B cell (primary cell): ENCODE measurements at regions not wholly inside any gene's neighbourhood (a gene's known extent, or its start where the extent isn't known, plus 50 kb on each side); places are given as distances from the start of the nearest gene placed in this dataset.

Experiments
- EZH2 ChIP-seq: IDR thresholded peaks from 2 replicates; pipeline ENCODE4 v1.6.1; 2012; ENCODE audit warnings: borderline replicate concordance, low read depth, mild to moderate bottlenecking, moderate library complexity, low read length; ENCODE audit not compliant: insufficient read depth, poor library complexity, severe bottlenecking
- TF ChIP-seq, protein P1 (sequence below): fragments of 200-600 bp; IDR thresholded peaks from one replicate; pipeline ENCODE4 v1.8.0; 2022; ENCODE audit warnings: antibody characterized with exemption, mild to moderate bottlenecking

- TF ChIP-seq, protein P1, sequence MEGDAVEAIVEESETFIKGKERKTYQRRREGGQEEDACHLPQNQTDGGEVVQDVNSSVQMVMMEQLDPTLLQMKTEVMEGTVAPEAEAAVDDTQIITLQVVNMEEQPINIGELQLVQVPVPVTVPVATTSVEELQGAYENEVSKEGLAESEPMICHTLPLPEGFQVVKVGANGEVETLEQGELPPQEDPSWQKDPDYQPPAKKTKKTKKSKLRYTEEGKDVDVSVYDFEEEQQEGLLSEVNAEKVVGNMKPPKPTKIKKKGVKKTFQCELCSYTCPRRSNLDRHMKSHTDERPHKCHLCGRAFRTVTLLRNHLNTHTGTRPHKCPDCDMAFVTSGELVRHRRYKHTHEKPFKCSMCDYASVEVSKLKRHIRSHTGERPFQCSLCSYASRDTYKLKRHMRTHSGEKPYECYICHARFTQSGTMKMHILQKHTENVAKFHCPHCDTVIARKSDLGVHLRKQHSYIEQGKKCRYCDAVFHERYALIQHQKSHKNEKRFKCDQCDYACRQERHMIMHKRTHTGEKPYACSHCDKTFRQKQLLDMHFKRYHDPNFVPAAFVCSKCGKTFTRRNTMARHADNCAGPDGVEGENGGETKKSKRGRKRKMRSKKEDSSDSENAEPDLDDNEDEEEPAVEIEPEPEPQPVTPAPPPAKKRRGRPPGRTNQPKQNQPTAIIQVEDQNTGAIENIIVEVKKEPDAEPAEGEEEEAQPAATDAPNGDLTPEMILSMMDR = no peak
- TF ChIP-seq EZH2 = no peak
These were observed 450.5 kb downstream of the ARAP2 start for GRCh38 chr4:35793766-35794165.
